Progenitor cell of endocrine pancreas (in vitro differentiated cells): ENCODE measurements at regions not wholly inside any gene's neighbourhood (a gene's known extent, or its start where the extent isn't known, plus 50 kb on each side); places are given as distances from the start of the nearest gene placed in this dataset.

ENCODE experiments used
- DNase-seq: peaks from one replicate; pipeline ENCODE4 v3.0.0; 2021; ENCODE audit warnings: low spot score; ENCODE audit not compliant: unreplicated experiment
- H3K27ac Mint-ChIP-seq: 2 replicates; pipeline ENCODE4 v1.8.0; 2021; ENCODE audit warnings: mild to moderate bottlenecking, moderate library complexity, mixed read lengths
- H3K27me3 Mint-ChIP-seq: 2 replicates; pipeline ENCODE4 v1.8.0; 2021; ENCODE audit warnings: mixed read lengths
- H3K36me3 Mint-ChIP-seq: 2 replicates; pipeline ENCODE4 v1.8.0; 2022; ENCODE audit warnings: mixed read lengths; ENCODE audit not compliant: insufficient read depth
- H3K4me1 Mint-ChIP-seq: 2 replicates; pipeline ENCODE4 v1.8.0; 2021; ENCODE audit warnings: low read depth, mixed read lengths
- H3K4me3 Mint-ChIP-seq: 2 replicates; pipeline ENCODE4 v1.8.0; 2021; ENCODE audit warnings: low read depth, mild to moderate bottlenecking, moderate library complexity, mixed read lengths
- H3K9me3 Mint-ChIP-seq: 2 replicates; pipeline ENCODE4 v1.8.0; 2021; ENCODE audit warnings: low read depth, mixed read lengths
- TF ChIP-seq, protein P1 (sequence below): fragments of 200-600 bp; sonication (generic); IDR thresholded peaks from one replicate; pipeline ENCODE4 v1.5.0; 2021; ENCODE audit warnings: antibody characterized with exemption, mild to moderate bottlenecking; ENCODE audit not compliant: unreplicated experiment

DNA sequence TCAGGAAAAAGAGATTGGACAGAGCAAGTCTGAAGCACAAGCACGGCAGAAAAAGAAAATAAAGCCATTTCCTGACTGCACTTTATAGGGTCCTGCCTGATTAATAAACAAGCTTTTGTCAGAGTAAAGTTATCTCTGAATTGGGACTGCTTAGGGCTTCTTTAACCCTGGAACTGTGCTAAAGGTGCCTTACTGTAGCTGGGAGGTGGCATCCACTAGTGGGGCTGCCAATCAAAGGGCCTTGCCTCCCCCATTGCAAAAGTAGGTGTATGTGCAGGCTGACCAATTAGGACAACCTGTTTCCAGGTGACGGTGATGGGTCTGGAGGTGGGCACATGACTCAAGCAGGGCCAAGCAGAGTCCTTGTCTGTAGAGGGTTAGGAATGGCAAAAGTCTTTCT, 57.4 kb upstream of the RAPH1 start:
- no peaks in the 10 kb centered on the region for H3K27me3 Mint-ChIP-seq
- TF ChIP-seq, protein P1, sequence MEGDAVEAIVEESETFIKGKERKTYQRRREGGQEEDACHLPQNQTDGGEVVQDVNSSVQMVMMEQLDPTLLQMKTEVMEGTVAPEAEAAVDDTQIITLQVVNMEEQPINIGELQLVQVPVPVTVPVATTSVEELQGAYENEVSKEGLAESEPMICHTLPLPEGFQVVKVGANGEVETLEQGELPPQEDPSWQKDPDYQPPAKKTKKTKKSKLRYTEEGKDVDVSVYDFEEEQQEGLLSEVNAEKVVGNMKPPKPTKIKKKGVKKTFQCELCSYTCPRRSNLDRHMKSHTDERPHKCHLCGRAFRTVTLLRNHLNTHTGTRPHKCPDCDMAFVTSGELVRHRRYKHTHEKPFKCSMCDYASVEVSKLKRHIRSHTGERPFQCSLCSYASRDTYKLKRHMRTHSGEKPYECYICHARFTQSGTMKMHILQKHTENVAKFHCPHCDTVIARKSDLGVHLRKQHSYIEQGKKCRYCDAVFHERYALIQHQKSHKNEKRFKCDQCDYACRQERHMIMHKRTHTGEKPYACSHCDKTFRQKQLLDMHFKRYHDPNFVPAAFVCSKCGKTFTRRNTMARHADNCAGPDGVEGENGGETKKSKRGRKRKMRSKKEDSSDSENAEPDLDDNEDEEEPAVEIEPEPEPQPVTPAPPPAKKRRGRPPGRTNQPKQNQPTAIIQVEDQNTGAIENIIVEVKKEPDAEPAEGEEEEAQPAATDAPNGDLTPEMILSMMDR: no peak
- no peaks in the 10 kb centered on the region for H3K4me1 Mint-ChIP-seq
- no peaks in the 10 kb centered on the region for H3K9me3 Mint-ChIP-seq
- H3K27ac Mint-ChIP-seq: no peak overlapping the region
- no peak overlapping the region for H3K4me3 Mint-ChIP-seq
- no peak for DNase-seq
- H3K36me3 Mint-ChIP-seq: no peaks in the 10 kb centered on the region

DNA sequence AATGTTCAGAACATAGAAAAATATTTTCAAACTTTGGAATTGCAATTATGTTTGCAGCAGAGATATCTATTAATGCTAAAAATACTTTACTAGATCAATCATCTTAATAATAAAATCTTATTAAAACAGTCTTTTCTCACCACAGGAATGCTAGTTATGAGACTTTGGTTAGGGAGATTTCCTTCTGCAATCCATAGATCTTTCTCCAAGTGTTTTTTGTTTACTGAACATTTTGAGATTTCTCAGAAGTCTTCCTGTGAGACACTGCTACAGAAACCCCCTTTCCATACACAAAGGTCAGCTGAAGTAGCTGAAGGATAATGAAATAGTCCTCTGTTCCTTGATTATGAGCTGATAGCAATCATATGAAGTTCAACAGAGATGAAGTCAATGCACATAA, 59.4 kb upstream of the RAPH1 start:
- H3K36me3 Mint-ChIP-seq: no peaks in the 10 kb centered on the region
- H3K9me3 Mint-ChIP-seq: no peaks in the 10 kb centered on the region
- H3K27me3 Mint-ChIP-seq: peaks cover 3% of the 10 kb centered on the region
- H3K27ac Mint-ChIP-seq: no peak overlapping the region
- TF ChIP-seq, protein P1: no peak
- no peak for DNase-seq
- H3K4me1 Mint-ChIP-seq: no peaks in the 10 kb centered on the region
- no peak overlapping the region for H3K4me3 Mint-ChIP-seq

DNA sequence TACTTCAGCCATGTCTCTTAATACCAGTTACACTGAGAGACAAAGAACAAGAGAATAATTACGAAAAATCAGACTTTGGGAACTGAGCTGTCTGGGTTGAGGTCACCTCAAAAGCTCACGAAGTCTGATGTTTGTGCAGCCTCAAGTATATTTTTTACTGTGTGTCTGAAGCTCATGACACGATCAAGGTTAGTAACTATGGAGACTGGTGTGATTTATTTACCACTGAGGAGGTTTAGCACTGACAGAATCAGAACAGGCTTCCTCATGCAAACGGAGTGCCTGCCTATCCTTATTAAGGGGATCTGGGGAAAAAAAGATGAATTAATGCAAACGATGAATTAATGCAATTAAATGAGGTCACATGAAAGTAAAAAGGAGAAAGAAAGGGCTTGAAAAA, 61.1 kb upstream of the RAPH1 start:
- no peaks in the 10 kb centered on the region for H3K9me3 Mint-ChIP-seq
- H3K27ac Mint-ChIP-seq: no peak overlapping the region
- TF ChIP-seq, protein P1: no peak

DNA sequence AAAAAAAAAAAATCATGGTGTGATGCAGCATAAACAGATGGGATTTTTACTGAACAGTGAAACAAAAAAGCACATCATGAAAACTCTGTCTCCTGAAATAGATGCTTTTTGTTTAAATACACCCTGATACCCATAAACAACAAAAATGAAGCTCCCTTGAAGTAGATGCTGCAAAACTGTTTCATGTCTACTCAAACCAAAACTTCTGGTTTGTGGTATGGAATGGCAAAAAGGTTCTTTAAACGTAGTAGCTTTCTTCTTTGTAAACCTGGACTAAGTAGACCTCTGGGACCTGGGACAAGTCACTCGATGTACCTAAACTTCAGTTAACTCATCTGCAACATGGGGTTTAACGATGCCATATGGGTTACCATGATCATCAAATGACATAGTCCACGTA, 64.4 kb upstream of the RAPH1 start:
- TF ChIP-seq, protein P1: no peak
- Mint-ChIP-seq H3K27me3 (peaks cover 6% of the 10 kb centered on the region), H3K27ac (no peak overlapping the region), H3K4me3 (no peak overlapping the region), H3K4me1 (no peaks in the 10 kb centered on the region), H3K36me3 (no peaks in the 10 kb centered on the region), H3K9me3 (no peaks in the 10 kb centered on the region)
- no peak for DNase-seq

More for the DNA sequence above, 61.1 kb upstream of the RAPH1 start:
- no peak overlapping the region for H3K4me3 Mint-ChIP-seq
- peaks cover 6% of the 10 kb centered on the region for H3K27me3 Mint-ChIP-seq
- no peaks in the 10 kb centered on the region for H3K36me3 Mint-ChIP-seq
- no peak for DNase-seq
- no peaks in the 10 kb centered on the region for H3K4me1 Mint-ChIP-seq

DNA sequence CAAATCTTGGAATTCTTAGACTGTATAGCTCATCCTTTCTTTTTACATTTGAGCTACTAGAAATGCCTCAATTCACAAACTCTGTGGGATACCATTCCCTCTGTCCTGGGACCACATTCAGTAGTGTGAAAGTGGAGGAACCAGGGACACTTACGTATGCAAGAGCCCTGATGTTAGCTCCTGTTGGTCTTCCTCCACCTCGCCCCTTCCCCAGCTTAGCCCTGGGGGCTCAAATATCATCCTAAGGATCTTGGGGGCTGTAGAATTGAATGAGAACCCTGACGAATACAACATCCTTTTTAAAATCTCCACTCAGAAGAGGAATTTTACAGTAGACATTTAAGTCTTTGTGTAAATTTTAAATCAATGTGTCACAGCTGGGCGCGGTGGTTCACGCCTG, 65.2 kb upstream of the RAPH1 start:
- Mint-ChIP-seq H3K4me1 (no peaks in the 10 kb centered on the region), H3K27ac (no peak overlapping the region), H3K36me3 (no peaks in the 10 kb centered on the region), H3K27me3 (peaks cover 6% of the 10 kb centered on the region), H3K4me3 (no peak overlapping the region), H3K9me3 (no peaks in the 10 kb centered on the region)
- DNase-seq: no peak
- TF ChIP-seq, protein P1: no peak
